Bronchial epithelial cell (primary cell): ENCODE measurements at regions not wholly inside any gene's neighbourhood (a gene's known extent, or its start where the extent isn't known, plus 50 kb on each side); places are given as distances from the start of the nearest gene placed in this dataset.
"Not testable (repeated sequence)": the region's sequence is repeated elsewhere in the genome, so short reads cannot be mapped to it uniquely, and the experiment has no call there.

Experiments used
- DNase-seq: peaks from one replicate; pipeline ENCODE4 v3.0.0-alpha.2; 2010; ENCODE audit warnings: low read depth
- FAIRE-seq: peaks from 2 replicates; lab custom pipeline; 2011; peaks lifted over from hg19 to GRCh38; lab: Jason Lieb, UNC
- H3K27me3 ChIP-seq: 2 replicates; pipeline ENCODE4 v1.5.1; 2011; ENCODE audit warnings: low read length; ENCODE audit not compliant: control insufficient read depth, insufficient read depth
- H3K36me3 ChIP-seq: 2 replicates; pipeline ENCODE4 v1.5.1; 2011; ENCODE audit warnings: low read length; ENCODE audit not compliant: control insufficient read depth, insufficient read depth
- H3K4me3 ChIP-seq: 2 replicates; pipeline ENCODE4 v1.5.1; 2011; ENCODE audit warnings: mild to moderate bottlenecking, low read depth, low read length, control low read depth
- CTCF ChIP-seq: IDR thresholded peaks from 2 replicates; pipeline ENCODE4 v1.5.1; 2011; ENCODE audit warnings: mild to moderate bottlenecking, moderate library complexity, low read length, control low read depth, inconsistent platforms; ENCODE audit not compliant: insufficient read depth, severe bottlenecking

DNA sequence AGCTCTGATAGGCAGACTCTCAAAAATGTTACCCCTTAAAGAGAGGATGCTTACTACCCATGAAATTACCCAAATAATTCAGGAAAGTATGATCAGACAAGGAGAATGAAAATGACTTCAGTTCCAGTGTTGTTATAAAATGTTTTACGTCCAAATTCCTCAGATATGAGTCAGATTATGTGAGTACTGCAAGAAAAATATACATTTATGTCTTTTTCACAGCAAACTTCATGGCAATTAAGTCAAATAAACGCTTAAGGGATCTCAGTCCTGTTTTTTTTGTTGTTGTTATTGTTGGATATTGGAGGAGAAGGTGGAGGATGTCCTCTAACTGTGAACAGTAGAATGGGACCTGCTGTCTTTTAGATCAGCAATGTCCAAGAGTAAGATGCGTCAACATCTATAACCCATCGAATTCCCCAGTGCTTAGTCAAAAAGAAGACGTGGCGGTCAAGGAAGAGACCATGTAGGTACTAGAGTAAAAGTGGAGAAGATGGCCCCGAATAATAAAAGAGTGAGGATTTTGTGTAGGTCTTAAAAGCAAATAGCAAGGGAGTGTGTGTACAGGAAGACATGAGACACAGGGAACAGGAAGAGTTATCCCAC lies 215.4 kb upstream of the IRS2 start:
- H3K36me3 ChIP-seq = no peaks in the 10 kb centered on the region
- FAIRE-seq (no peak), DNase-seq (peak; percentile 46)
- H3K27me3 ChIP-seq = no peaks in the 10 kb centered on the region
- no peak for TF ChIP-seq CTCF
- H3K4me3 ChIP-seq = no peak overlapping the region

GRCh38 chr13:110000534-110001345 lies 214.4 kb upstream of the IRS2 start:
- FAIRE-seq = no peak
- DNase-seq = no peak
- no peak overlapping the region for H3K4me3 ChIP-seq
- TF ChIP-seq CTCF = no peak
- H3K36me3 ChIP-seq = no peaks in the 10 kb centered on the region
- no peaks in the 10 kb centered on the region for H3K27me3 ChIP-seq

GRCh38 chr13:109999659-110000533 lies 213.5 kb upstream of the IRS2 start:
- no peak for FAIRE-seq
- Histone ChIP-seq H3K27me3 (no peaks in the 10 kb centered on the region), H3K36me3 (no peaks in the 10 kb centered on the region), H3K4me3 (no peak overlapping the region)
- DNase-seq = no peak
- no peak for TF ChIP-seq CTCF

GRCh38 chr13:109998684-109999533 lies 212.5 kb upstream of the IRS2 start:
- Histone ChIP-seq H3K4me3 (no peak overlapping the region), H3K36me3 (no peaks in the 10 kb centered on the region), H3K27me3 (no peaks in the 10 kb centered on the region)
- TF ChIP-seq CTCF = no peak
- DNase-seq (peak; percentile 98), FAIRE-seq (peak; percentile 88)

- H3K4me3 ChIP-seq = no peak overlapping the region
- no peak for FAIRE-seq
- no peaks in the 10 kb centered on the region for H3K36me3 ChIP-seq
- no peak for DNase-seq
- no peak for TF ChIP-seq CTCF
- H3K27me3 ChIP-seq = no peaks in the 10 kb centered on the region
Measured at GRCh38 chr13:109998037-109998436, 211.7 kb upstream of the IRS2 start.

DNA sequence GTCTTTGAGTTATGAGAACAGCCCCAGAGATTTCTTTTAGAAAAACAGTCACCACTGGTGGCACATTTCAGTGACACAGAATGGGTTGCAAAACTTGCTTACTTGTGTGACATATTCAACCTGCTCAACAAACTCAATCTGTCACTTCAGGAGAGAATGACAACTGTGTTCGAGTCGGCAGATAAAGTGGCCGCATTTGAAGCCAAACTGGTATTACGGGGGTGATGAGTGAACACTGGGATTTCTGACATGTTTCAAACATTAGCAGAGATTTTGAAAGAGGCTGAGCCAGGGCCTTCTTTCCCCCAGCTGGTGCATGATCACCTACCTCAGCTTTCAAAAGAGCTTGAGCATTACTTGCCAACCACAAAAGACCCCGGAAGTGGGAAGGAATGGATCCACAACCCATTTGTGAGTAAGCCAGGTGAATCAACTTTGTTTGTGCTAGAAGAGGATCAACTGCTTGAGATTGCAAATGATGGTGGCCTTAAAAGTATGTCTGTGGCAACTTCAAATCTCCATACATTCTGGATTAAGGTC lies 210.7 kb upstream of the IRS2 start:
- H3K4me3 ChIP-seq, FAIRE-seq, H3K27me3 ChIP-seq, H3K36me3 ChIP-seq: not testable (repeated sequence)
- peak; percentile 35 for DNase-seq
